Keratinocyte (primary cell): ENCODE measurements at regions not wholly inside any gene's neighbourhood (a gene's known extent, or its start where the extent isn't known, plus 50 kb on each side); places are given as distances from the start of the nearest gene placed in this dataset.

Experiments used
- DNase-seq: peaks from one replicate; pipeline ENCODE4 v3.0.0-alpha.2; 2011; ENCODE audit warnings: low read depth, missing footprints, low spot score
- FAIRE-seq: peaks from 2 replicates; lab custom pipeline; 2011; peaks lifted over from hg19 to GRCh38; lab: Jason Lieb, UNC
- H2AFZ ChIP-seq: 2 replicates; pipeline ENCODE4 v1.6.0; 2012; ENCODE audit warnings: low read length, control low read depth, inconsistent platforms; ENCODE audit not compliant: control insufficient read depth
- H3K27ac ChIP-seq: 2 replicates; pipeline ENCODE4 v1.5.1; 2011; ENCODE audit warnings: low read length; ENCODE audit not compliant: control insufficient read depth, insufficient read depth
- H3K27me3 ChIP-seq: 3 replicates; pipeline ENCODE4 v1.6.0; 2011; ENCODE audit warnings: low read length; ENCODE audit not compliant: control insufficient read depth, insufficient read depth; ENCODE audit errors: extremely low read depth
- H3K36me3 ChIP-seq, 2 experiments: 2 replicates in 1 of 2; 3 replicates in 1 of 2; pipeline ENCODE4 v1.5.1; 2011; ENCODE audit warnings: low read length in 2 of 2, mild to moderate bottlenecking in 1 of 2; ENCODE audit not compliant: control insufficient read depth in 2 of 2, insufficient read depth in 2 of 2; ENCODE audit errors: extremely low read depth in 1 of 2
- H3K4me1 ChIP-seq: 3 replicates; pipeline ENCODE4 v1.5.1; 2011; ENCODE audit warnings: low read length; ENCODE audit not compliant: control insufficient read depth, insufficient read depth; ENCODE audit errors: extremely low read depth
- H3K4me2 ChIP-seq: 3 replicates; pipeline ENCODE4 v1.6.0; 2011; ENCODE audit warnings: low read depth, low read length; ENCODE audit not compliant: control insufficient read depth, insufficient read depth; ENCODE audit errors: extremely low read depth
- H3K4me3 ChIP-seq, 3 experiments: fragments of 200-600 bp in 1 of 3; sonication (generic) in 1 of 3; 2 replicates in 2 of 3; 3 replicates in 1 of 3; pipeline ENCODE4 v1.5.1; 2011 to 2016; ENCODE audit warnings: low read length in 3 of 3, mild to moderate bottlenecking in 3 of 3, control low read depth in 2 of 3, inconsistent platforms in 1 of 3, low read depth in 1 of 3, mixed read lengths in 1 of 3, mixed run types in 1 of 3, moderate library complexity in 1 of 3; ENCODE audit not compliant: control insufficient read depth in 2 of 3, insufficient read depth in 2 of 3; ENCODE audit errors: extremely low read depth in 1 of 3
- H3K79me2 ChIP-seq: 2 replicates; pipeline ENCODE4 v1.6.0; 2012; ENCODE audit warnings: low read length; ENCODE audit not compliant: control insufficient read depth, insufficient read depth
- H3K9ac ChIP-seq: 3 replicates; pipeline ENCODE4 v1.6.0; 2011; ENCODE audit warnings: low read length; ENCODE audit not compliant: control insufficient read depth, insufficient read depth; ENCODE audit errors: extremely low read depth
- H3K9me1 ChIP-seq: 3 replicates; pipeline ENCODE4 v1.6.0; 2011; ENCODE audit warnings: low read length; ENCODE audit not compliant: control insufficient read depth, insufficient read depth; ENCODE audit errors: extremely low read depth
- H3K9me3 ChIP-seq: 2 replicates; pipeline ENCODE4 v1.5.1; 2012; ENCODE audit warnings: low read depth, low read length; ENCODE audit not compliant: control insufficient read depth
- H4K20me1 ChIP-seq: 3 replicates; pipeline ENCODE4 v1.6.0; 2011; ENCODE audit warnings: low read length; ENCODE audit not compliant: control insufficient read depth, insufficient read depth; ENCODE audit errors: extremely low read depth
- CTCF ChIP-seq, 3 experiments: IDR thresholded peaks in 1 of 3; conservative IDR thresholded peaks in 1 of 3; optimal IDR thresholded peaks in 1 of 3; 2 replicates in 2 of 3; 3 replicates in 1 of 3; pipeline versions ENCODE3 to v1.5.1; 2011; ENCODE audit warnings: low read length in 3 of 3, mild to moderate bottlenecking in 3 of 3, moderate library complexity in 2 of 3, control low read depth in 1 of 3, inconsistent platforms in 1 of 3; ENCODE audit not compliant: insufficient read depth in 2 of 3; ENCODE audit errors: extremely low read depth in 1 of 3
- EZH2 ChIP-seq: IDR thresholded peaks from one replicate; pipeline ENCODE4 v1.6.1; 2012; ENCODE audit warnings: inconsistent platforms, mild to moderate bottlenecking, low read length, moderate library complexity
- dilution Hi-C: fragments of 300-500 bp; cut with MboI; formaldehyde crosslinking; loops from one replicate; pipeline ENCODE4 v1.7.0; 2020; ENCODE audit warnings: low sequenced_read_pairs; ENCODE audit not compliant: extremely low pct_ligation_motif_present

- TF ChIP-seq CTCF (optimal IDR thresholded peaks at IDR 0.05 in 1 of 3, IDR thresholded peaks at IDR 0.05 in 1 of 3, conservative IDR thresholded peaks at IDR 0.05 in 1 of 3; ENCODE audit: extremely low read depth in 1 of 3, insufficient read depth in 2 of 3, low read length in 3 of 3) (no peak), EZH2 (no peak)
- DNase-seq (no peak), FAIRE-seq (no peak)
- Histone ChIP-seq H3K27ac (no peak overlapping the region), H3K4me1 (no peaks in the 10 kb centered on the region), H2AFZ (no peak overlapping the region), H3K9me1 (no peaks in the 10 kb centered on the region), H3K9me3 (no peaks in the 10 kb centered on the region), H3K79me2 (no peaks in the 10 kb centered on the region), H4K20me1 (no peaks in the 10 kb centered on the region), H3K4me2 (no peak overlapping the region), H3K4me3 (no peak overlapping the region), H3K9ac (no peak overlapping the region), H3K36me3 (no peaks in the 10 kb centered on the region), H3K27me3 (peaks cover 10% of the 10 kb centered on the region)
- dilution Hi-C loops, result no loop called here
These were observed 260.7 kb downstream of the ALDH8A1 start for GRCh38 chr6:134689177-134689576.

GRCh38 chr6:134686071-134686470 is 263.8 kb downstream of the ALDH8A1 start:
- DNase-seq, result no peak
- Histone ChIP-seq H4K20me1 (no peaks in the 10 kb centered on the region), H3K79me2 (no peaks in the 10 kb centered on the region), H2AFZ (no peak overlapping the region), H3K4me1 (peaks cover 3% of the 10 kb centered on the region), H3K9me1 (no peaks in the 10 kb centered on the region), H3K36me3 (no peaks in the 10 kb centered on the region), H3K4me2 (no peak overlapping the region), H3K27ac (no peak overlapping the region), H3K9me3 (no peaks in the 10 kb centered on the region), H3K27me3 (peaks cover 10% of the 10 kb centered on the region), H3K4me3 (no peak overlapping the region), H3K9ac (no peak overlapping the region)
- TF ChIP-seq EZH2, result no peak
- no peak for TF ChIP-seq CTCF (optimal IDR thresholded peaks at IDR 0.05 in 1 of 3, IDR thresholded peaks at IDR 0.05 in 1 of 3, conservative IDR thresholded peaks at IDR 0.05 in 1 of 3; ENCODE audit: extremely low read depth in 1 of 3, insufficient read depth in 2 of 3, low read length in 3 of 3)
- no peak for FAIRE-seq
- dilution Hi-C loops, result no loop called here
